Mucosa of rectum (tissue), 2 donors: ENCODE measurements at regions not wholly inside any gene's neighbourhood (a gene's known extent, or its start where the extent isn't known, plus 50 kb on each side); places are given as distances from the start of the nearest gene placed in this dataset.

ENCODE experiments used
- H3K27ac ChIP-seq, 2 donors: one replicate each; pipeline ENCODE4 v1.7.0; 2013; ENCODE audit warnings: inconsistent platforms in 2 of 2, low read depth in 2 of 2, low read length in 2 of 2
- H3K27me3 ChIP-seq, 2 donors: one replicate each; pipeline ENCODE4 v1.7.0; 2013; ENCODE audit warnings: low read length in 2 of 2; ENCODE audit not compliant: control insufficient read depth in 2 of 2, insufficient read depth in 2 of 2
- H3K36me3 ChIP-seq, 2 donors: one replicate each; pipeline ENCODE4 v1.7.0; 2013; ENCODE audit warnings: low read length in 2 of 2; ENCODE audit not compliant: control insufficient read depth in 2 of 2, insufficient read depth in 2 of 2
- H3K4me1 ChIP-seq, 2 donors: one replicate each; pipeline ENCODE4 v1.7.0; 2013; ENCODE audit warnings: low read length in 2 of 2, mild to moderate bottlenecking in 1 of 2; ENCODE audit not compliant: control insufficient read depth in 2 of 2, insufficient read depth in 2 of 2
- H3K4me3 ChIP-seq, 2 donors: one replicate each; pipeline ENCODE4 v1.7.0; 2013; ENCODE audit warnings: low read length in 2 of 2
- H3K9ac ChIP-seq, 2 donors: one replicate each; pipeline ENCODE4 v1.7.0; 2013; ENCODE audit warnings: low read length in 2 of 2, low read depth in 1 of 2, mild to moderate bottlenecking in 1 of 2
- H3K9me3 ChIP-seq, 2 donors: one replicate each; pipeline ENCODE4 v1.7.0; 2013; ENCODE audit warnings: low read length in 2 of 2; ENCODE audit not compliant: control insufficient read depth in 2 of 2
- donor health status: healthy.
- donor health status: Normal muscosa, but diverticular disease.

- Histone ChIP-seq H3K9ac (no peak overlapping the region), H3K4me1 (no peaks in the 10 kb centered on the region), H3K36me3 (no peaks in the 10 kb centered on the region), H3K27ac (no peak overlapping the region), H3K9me3 (no peaks in the 10 kb centered on the region), H3K27me3 (no peaks in the 10 kb centered on the region), H3K4me3 (no peak overlapping the region)
These were observed 162.9 kb upstream of the ZBED5 start for GRCh38 chr11:11020747-11021149.

- H3K36me3 ChIP-seq = no peaks in the 10 kb centered on the region
- no peaks in the 10 kb centered on the region for H3K27me3 ChIP-seq
- H3K27ac ChIP-seq = no peak overlapping the region
- H3K4me1 ChIP-seq = no peaks in the 10 kb centered on the region
- H3K9me3 ChIP-seq = no peaks in the 10 kb centered on the region
- H3K4me3 ChIP-seq = no peak overlapping the region
- no peak overlapping the region for H3K9ac ChIP-seq
These were observed 162.4 kb upstream of the ZBED5 start for GRCh38 chr11:11020219-11020726.

- no peak overlapping the region for H3K9ac ChIP-seq
- H3K27ac ChIP-seq = no peak overlapping the region
- no peaks in the 10 kb centered on the region for H3K27me3 ChIP-seq
- H3K36me3 ChIP-seq = no peaks in the 10 kb centered on the region
- H3K4me3 ChIP-seq = no peak overlapping the region
- no peaks in the 10 kb centered on the region for H3K4me1 ChIP-seq
- no peaks in the 10 kb centered on the region for H3K9me3 ChIP-seq
These were observed 159.1 kb upstream of the ZBED5 start for GRCh38 chr11:11016943-11017342.

- peaks cover 0 to under 1% of the 10 kb centered on the region in 2 donors for H3K4me1 ChIP-seq
- H3K36me3 ChIP-seq = no peaks in the 10 kb centered on the region
- H3K9ac ChIP-seq = no peak overlapping the region
- H3K27me3 ChIP-seq = no peaks in the 10 kb centered on the region
- no peaks in the 10 kb centered on the region for H3K9me3 ChIP-seq
- no peak overlapping the region for H3K27ac ChIP-seq
- H3K4me3 ChIP-seq = no peak overlapping the region
These were observed 158.2 kb upstream of the ZBED5 start for GRCh38 chr11:11016068-11016467.

GRCh38 chr11:11011617-11012016 lies 153.8 kb upstream of the ZBED5 start:
- H3K4me1 ChIP-seq = peaks cover 0 to 3% of the 10 kb centered on the region in 2 donors
- H3K27me3 ChIP-seq = no peaks in the 10 kb centered on the region
- H3K36me3 ChIP-seq = no peaks in the 10 kb centered on the region
- H3K9me3 ChIP-seq = no peaks in the 10 kb centered on the region
- no peak overlapping the region for H3K27ac ChIP-seq
- H3K4me3 ChIP-seq = no peak overlapping the region
- no peak overlapping the region for H3K9ac ChIP-seq

- H3K27ac ChIP-seq = no peak overlapping the region
These were observed 152.8 kb upstream of the ZBED5 start for GRCh38 chr11:11010624-11011127.

GRCh38 chr11:11009179-11009578 lies 151.3 kb upstream of the ZBED5 start:
- Histone ChIP-seq H3K36me3 (no peaks in the 10 kb centered on the region), H3K4me3 (no peak overlapping the region)

More at GRCh38 chr11:11010624-11011127, 152.8 kb upstream of the ZBED5 start:
- Histone ChIP-seq H3K9me3 (no peaks in the 10 kb centered on the region), H3K4me1 (peaks cover 0 to 3% of the 10 kb centered on the region in 2 donors), H3K27me3 (no peaks in the 10 kb centered on the region), H3K36me3 (no peaks in the 10 kb centered on the region), H3K4me3 (no peak overlapping the region), H3K9ac (no peak overlapping the region)

GRCh38 chr11:11004069-11004468 lies 146.2 kb upstream of the ZBED5 start:
- no peaks in the 10 kb centered on the region for H3K27me3 ChIP-seq

More at GRCh38 chr11:11009179-11009578, 151.3 kb upstream of the ZBED5 start:
- H3K9me3 ChIP-seq = no peaks in the 10 kb centered on the region
- peaks cover 0 to 3% of the 10 kb centered on the region in 2 donors for H3K4me1 ChIP-seq
- no peak overlapping the region for H3K27ac ChIP-seq
- no peaks in the 10 kb centered on the region for H3K27me3 ChIP-seq
- no peak overlapping the region for H3K9ac ChIP-seq

GRCh38 chr11:11003226-11003625 lies 145.4 kb upstream of the ZBED5 start:
- Histone ChIP-seq H3K9ac (no peak overlapping the region), H3K27ac (no peak overlapping the region), H3K27me3 (no peaks in the 10 kb centered on the region), H3K9me3 (no peaks in the 10 kb centered on the region), H3K36me3 (no peaks in the 10 kb centered on the region), H3K4me1 (no peaks in the 10 kb centered on the region), H3K4me3 (no peak overlapping the region)

More at GRCh38 chr11:11004069-11004468, 146.2 kb upstream of the ZBED5 start:
- Histone ChIP-seq H3K4me3 (no peak overlapping the region), H3K9me3 (no peaks in the 10 kb centered on the region), H3K9ac (no peak overlapping the region), H3K27ac (no peak overlapping the region), H3K36me3 (no peaks in the 10 kb centered on the region), H3K4me1 (no peaks in the 10 kb centered on the region)

GRCh38 chr11:11000579-11001283 lies 142.9 kb upstream of the ZBED5 start:
- no peak overlapping the region for H3K27ac ChIP-seq
- no peaks in the 10 kb centered on the region for H3K9me3 ChIP-seq
- no peak overlapping the region for H3K9ac ChIP-seq
- H3K4me1 ChIP-seq = no peaks in the 10 kb centered on the region
- H3K36me3 ChIP-seq = no peaks in the 10 kb centered on the region
- no peaks in the 10 kb centered on the region for H3K27me3 ChIP-seq
- no peak overlapping the region for H3K4me3 ChIP-seq
